GM20000 (cell line): ENCODE measurements at regions not wholly inside any gene's neighbourhood (a gene's known extent, or its start where the extent isn't known, plus 50 kb on each side); places are given as distances from the start of the nearest gene placed in this dataset.

Experiments
- DNase-seq: peaks from one replicate; pipeline ENCODE4 v3.0.0; 2012; ENCODE audit warnings: low spot score
- TF ChIP-seq, protein P1 (sequence below): IDR thresholded peaks from 2 replicates; pipeline ENCODE4 v1.5.1; 2012; ENCODE audit warnings: mild to moderate bottlenecking, control low read depth; ENCODE audit errors: extremely low read depth, missing control alignments

DNA sequence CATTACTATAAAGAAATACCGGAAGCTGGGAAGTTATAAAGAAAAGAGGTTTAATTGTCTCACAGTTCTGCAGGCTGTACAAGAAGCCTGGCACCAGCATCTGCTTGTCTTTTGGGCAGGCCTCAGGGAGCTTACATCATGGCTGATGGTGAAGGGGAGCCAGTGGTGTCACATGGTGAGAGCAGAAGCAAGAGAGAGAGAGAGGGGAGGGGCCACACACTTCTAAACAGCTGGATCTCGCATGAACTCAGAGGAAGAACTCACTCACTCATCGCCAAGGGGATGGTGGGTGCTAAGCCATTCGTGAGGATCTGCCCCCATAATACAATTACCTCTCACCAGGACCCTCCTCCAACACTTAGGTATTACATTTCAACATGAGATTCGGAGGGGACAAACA is 51.8 kb upstream of the ANKRD34C start:
- DNase-seq = no peak

DNA sequence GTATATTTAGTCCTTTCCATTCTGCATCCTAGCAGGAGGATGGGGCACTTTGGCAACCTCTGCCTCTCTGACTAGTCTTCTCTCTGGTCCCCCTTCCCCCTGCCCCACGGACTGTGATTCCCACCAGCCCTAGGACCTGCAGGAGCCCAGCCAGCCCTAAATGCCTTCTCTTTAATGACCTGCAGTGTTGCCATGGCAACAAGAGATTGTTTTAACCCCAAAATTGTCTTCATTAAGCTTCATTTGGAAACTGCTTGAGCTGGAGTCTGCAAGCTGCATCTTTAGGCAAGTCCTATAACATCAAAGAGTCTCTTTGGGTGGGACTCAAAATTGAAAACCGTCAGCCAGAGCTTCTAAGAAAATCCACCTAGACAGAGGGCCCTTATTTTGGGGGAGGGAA is 59.7 kb upstream of the ANKRD34C start:
- TF ChIP-seq, protein P1, sequence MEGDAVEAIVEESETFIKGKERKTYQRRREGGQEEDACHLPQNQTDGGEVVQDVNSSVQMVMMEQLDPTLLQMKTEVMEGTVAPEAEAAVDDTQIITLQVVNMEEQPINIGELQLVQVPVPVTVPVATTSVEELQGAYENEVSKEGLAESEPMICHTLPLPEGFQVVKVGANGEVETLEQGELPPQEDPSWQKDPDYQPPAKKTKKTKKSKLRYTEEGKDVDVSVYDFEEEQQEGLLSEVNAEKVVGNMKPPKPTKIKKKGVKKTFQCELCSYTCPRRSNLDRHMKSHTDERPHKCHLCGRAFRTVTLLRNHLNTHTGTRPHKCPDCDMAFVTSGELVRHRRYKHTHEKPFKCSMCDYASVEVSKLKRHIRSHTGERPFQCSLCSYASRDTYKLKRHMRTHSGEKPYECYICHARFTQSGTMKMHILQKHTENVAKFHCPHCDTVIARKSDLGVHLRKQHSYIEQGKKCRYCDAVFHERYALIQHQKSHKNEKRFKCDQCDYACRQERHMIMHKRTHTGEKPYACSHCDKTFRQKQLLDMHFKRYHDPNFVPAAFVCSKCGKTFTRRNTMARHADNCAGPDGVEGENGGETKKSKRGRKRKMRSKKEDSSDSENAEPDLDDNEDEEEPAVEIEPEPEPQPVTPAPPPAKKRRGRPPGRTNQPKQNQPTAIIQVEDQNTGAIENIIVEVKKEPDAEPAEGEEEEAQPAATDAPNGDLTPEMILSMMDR = no peak
- DNase-seq = no peak

More for the DNA sequence above, 51.8 kb upstream of the ANKRD34C start:
- TF ChIP-seq, protein P1 = no peak

DNA sequence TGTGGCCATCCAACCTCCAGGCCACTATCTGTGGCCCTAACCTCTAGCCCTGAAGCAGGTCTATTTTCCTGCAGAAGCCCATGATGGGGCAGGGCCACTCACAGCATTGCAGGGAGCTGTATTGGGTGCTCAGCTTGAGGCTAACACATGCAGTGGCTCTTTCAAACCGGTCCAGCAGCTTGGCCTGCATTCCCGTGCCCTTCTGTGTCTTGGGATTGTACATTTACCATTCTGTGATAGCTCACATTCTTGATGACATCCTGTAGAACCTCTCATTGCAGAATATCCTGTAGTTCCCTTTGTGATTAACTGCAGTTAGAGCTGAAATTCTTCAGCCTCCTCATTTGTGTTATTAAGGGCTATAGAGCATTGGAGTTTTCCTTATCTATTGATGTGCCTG is 60.8 kb upstream of the ANKRD34C start:
- DNase-seq = no peak
- TF ChIP-seq, protein P1 = no peak

DNA sequence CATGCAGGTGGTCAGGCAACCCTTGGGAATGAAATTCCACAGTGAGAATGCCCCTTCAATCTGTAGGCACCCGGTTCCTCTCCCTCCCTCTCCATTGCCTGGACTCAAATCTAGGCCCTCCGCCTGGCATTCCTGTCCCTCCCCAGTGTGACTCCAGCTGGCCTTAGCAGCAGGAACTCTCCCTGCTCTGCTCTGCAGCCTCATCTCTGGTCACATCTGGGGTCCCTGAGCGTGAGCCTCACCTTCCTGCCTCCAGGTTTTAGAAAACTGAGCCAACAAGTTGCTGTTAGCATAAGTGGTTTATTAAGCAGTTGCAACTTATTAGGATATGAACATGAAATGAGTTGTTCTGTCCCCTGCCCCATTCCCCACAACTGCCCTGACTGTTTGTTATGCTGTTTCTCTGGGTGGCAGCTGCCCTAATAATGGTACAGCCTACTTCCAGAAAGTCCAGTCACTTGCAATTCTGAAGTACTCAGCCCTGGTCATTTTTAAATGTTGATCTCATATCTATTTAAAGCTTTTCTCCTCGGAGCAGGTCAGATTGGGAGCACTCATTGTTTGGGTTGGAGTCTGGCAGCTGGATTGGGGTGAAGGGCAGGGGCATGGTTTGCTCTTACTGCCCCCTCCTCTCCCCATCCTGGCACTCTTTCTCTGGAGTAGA is 63.0 kb upstream of the ANKRD34C start:
- TF ChIP-seq, protein P1 = no peak
- no peak for DNase-seq

DNA sequence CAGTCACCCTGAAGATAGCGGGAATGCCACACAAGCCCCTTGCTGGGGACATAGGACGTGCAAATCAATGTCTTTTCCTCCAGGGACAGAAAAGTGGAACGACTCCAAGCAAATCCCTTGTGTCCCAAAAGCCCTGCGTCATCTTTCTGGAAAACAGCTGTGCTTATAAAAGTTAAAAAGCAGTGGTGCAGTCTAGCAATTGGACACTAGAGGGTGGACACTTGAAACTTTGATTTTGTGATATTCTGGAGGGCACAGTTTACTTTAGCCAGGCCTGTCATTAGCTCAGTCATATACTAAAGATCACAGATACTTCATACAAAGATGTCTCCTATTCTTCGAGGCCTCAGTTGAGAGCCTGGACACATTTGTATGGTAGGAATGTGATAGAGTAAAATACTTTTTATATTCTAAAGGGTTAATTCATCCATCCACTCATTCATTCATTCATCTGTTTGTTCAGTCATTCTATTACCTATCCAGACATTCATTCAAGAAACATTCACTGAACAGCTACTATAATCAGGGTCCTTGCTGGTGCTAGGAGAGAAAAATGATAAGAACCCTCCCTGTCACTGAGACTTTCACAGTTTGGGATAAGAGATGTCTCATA is 63.8 kb upstream of the ANKRD34C start:
- no peak for DNase-seq
- TF ChIP-seq, protein P1 = no peak

DNA sequence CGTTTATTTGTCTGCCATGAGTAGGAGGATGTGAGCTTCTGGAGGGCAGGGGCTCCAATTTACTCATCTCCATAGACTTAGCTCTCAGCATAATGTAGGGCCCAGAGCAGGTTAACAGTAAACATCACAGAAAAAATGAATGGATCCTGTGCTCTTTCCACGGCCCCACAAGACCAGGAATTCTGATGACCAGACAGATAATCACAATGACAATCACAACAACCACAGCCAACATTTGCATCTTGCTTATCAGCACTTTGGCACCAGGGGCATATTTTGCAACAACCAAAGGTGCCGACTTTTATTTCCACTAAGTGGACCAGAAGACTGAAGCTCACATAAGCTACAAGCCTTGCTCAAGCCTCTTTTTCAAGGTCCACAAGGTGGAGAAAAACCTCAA is 68.9 kb upstream of the ANKRD34C start:
- TF ChIP-seq, protein P1 = no peak
- DNase-seq = no peak

DNA sequence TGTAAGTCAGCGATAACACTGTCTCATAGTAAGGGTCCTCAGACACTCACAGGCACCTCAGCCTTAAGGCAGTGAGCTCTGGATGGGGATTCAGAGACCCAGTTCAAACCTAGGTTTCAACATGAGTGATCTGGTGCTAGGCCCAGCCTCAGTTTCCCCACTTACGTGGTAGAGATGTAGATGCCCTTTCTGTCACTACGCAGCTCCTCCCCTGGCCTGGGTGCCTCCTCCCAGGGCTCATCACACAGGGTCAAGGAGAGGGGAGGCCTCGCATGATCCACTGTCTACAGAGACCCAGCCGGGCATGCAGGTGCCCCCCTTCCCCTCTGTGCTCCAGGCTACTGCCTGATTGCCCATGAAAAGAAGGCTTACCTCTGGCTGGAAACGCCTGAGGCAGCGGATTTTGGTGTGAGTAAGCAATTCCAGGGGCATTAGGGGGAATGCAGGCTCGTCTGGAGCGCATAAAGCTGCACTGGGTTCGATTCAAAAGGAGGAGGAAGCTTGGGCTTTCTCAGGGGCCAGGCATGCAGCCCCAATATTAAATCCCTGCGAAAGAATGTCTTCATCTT is 69.8 kb upstream of the ANKRD34C start:
- DNase-seq = no peak
- TF ChIP-seq, protein P1 = no peak
